ENCODE measurements at regions not wholly inside any gene's neighbourhood (a gene's known extent, or its start where the extent isn't known, plus 50 kb on each side); places are given as distances from the start of the nearest gene placed in this dataset.
"Not testable (repeated sequence)": the region's sequence is repeated elsewhere in the genome, so short reads cannot be mapped to it uniquely, and the experiment has no call there.

- no peak for DNase-seq
Measured at GRCh38 chr21:27525780-27526179, 558.9 kb upstream of the ADAMTS5 start.

DNA sequence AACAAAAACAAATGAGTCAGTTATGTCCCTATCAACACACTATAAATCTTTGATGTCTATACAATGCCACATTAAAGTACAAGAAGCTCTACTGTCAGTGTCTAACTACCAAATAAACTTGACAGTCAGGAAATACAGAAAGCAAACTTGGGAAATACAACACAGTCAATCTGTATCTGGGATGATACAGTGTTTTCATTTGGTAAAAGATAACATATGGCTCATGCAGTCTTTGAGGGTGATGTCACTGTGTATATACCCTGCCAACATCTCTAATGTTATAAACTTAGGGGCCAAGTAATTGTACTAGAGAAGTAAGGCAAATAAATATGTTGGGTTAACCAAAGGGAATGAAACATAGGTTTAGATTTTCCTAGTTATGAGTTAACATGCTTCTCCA, 552.5 kb upstream of the ADAMTS5 start:
- no peak for DNase-seq

GRCh38 chr21:27517177-27517576, 550.3 kb upstream of the ADAMTS5 start:
- not testable (repeated sequence) for DNase-seq

DNA sequence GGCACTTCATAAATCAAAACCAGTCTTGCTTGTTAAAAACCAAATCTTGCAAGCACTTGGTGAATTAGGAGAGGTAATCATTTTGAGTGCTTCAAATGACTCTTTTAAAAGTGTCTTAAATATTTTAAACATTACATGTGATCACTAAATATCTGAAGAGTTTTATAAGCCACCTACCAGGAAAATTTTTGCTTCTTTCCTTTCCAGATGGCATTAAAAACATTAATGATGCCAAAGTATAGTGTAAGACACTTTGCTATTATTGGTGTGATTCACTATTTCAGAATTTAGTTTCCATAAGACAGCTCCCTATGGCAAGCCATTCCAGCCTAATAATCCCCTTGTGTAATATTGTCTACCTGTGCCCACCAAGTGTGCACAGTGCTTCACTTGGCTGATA, 548.8 kb upstream of the ADAMTS5 start:
- no peak for DNase-seq

GRCh38 chr21:27513825-27514224, 546.9 kb upstream of the ADAMTS5 start:
- no peak for DNase-seq

DNA sequence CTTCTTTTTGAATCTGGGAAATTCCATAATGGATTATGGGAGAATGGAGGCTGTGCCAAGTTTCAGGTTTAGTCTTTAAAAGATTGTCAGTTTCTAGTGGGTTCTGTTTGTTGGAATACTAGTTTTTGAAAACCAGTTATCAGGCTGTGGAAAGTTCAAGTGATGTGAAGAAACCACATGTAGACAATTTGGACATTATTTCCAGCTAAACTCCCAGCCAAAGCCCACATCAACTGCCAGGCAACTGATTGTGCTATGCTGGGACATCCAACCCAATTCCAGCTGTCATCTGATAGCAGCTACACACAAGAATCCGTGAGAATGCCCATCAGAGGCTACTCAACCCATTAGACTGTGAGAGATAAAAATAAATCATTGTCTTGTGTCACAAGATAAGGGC, 546.1 kb upstream of the ADAMTS5 start:
- no peak for DNase-seq

- DNase-seq, result no peak
Measured at GRCh38 chr21:27511233-27511632, 544.3 kb upstream of the ADAMTS5 start.

DNA sequence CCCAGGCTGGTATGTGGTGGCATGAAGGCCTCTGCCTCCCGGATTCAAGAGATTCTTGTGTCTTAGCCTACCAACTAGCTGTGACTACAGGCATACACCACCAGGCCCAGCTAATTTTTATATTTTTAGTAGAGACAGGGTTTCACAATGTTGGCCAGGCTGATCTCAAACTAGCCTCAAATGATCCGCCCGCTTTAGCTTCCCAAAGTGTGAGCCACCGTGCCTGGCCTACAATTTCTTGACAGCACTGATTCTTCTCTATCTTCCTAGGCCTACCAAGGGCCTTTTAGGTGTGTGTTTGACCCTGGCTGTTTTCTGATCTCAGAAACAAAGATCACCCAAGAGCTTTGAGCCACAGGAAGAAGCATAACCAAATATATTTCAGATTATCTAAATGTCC, 540.8 kb upstream of the ADAMTS5 start:
- DNase-seq, result no peak

GRCh38 chr21:27505516-27505915, 538.6 kb upstream of the ADAMTS5 start:
- DNase-seq, result no peak

GRCh38 chr21:27502801-27503200, 535.9 kb upstream of the ADAMTS5 start:
- no peak for DNase-seq

DNA sequence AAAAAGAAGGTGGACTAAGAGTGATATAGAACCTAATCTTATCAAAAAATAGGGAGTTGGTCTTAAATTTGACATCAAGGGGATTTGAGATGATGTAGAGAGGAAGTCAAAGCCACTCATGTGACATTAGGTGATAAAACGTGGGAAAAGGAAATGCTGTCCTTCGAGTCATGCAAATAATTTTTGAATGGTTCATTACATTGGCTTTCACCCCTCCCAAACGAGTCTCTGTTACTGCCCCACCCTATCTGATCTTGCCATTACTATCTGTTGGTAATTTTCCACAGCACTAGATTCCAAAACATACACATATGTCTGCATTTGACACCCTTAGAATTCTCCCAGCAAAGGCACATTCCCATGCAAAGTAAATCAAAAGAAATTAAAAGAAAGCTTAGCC, 531.1 kb upstream of the ADAMTS5 start:
- DNase-seq, result no peak

DNA sequence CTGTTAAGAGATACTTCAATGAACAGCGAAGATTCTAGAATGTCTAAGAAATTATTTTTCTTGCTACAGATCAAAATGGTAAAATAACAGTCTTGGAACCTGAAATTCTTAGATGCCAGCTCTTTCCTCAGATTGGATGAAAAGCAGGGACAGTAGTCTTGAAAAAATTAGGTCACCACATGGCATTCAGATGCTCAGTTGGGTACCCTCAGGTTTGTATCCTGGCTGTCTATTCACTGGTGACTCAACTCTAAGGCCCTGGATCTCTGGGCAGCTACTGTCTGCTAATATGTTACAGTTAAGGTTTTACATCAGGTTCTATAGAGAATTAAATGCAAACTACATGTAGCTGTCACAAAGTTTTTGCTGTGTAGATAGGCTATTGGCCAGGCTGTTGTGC, 528.9 kb upstream of the ADAMTS5 start:
- DNase-seq, result no peak

GRCh38 chr21:27493542-27493941, 526.7 kb upstream of the ADAMTS5 start:
- no peak for DNase-seq

GRCh38 chr21:27487676-27488075, 520.8 kb upstream of the ADAMTS5 start:
- DNase-seq, result no peak

GRCh38 chr21:27480841-27481261, 514.0 kb upstream of the ADAMTS5 start:
- no peak for DNase-seq

DNA sequence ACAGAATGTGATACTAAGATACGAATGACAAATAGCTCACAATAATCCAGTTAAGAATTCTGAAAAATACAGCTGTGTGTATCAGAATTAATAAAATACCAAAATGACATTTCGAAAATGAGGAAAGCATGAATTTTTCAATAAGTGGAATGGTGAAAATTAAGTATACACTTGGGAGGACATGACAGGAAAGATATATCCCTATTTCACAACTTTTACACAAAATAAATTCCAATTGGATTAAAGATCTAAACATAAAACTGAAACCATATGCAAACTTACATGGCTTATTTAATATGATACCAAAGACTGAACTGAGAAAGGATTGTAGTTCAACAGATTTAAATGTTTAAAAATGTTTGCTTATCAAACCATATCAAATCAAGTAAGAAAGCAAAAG, 510.4 kb upstream of the ADAMTS5 start:
- DNase-seq, result no peak

GRCh38 chr21:27476696-27477095, 509.8 kb upstream of the ADAMTS5 start:
- no peak for DNase-seq

DNA sequence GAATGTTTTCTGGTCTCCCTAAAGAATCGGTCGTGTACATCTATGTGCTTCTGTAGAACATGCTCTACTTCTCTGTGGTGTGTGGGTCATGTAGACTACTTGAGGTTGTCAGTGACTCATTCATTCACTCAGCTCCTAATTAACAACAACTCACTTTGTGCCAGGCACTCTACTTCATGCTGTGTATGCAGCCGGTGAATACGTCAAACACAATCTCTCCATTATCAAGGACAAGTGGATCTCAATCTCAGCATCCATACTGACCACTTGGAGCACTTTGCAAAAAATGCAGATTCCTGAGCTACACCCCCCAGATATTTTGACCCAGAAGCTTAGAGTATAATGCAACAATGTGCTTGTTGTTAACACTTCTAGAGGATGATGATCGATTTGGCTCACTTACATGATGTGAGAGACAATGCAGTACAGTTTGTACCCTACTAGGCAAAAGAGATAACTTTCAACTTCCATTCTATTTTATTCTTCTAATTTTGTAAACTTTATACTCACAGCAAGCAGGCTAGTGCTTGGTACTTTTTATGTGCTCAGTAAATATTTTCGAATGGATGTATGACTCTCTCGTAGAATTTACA, 508.6 kb upstream of the ADAMTS5 start:
- no peak for DNase-seq

DNA sequence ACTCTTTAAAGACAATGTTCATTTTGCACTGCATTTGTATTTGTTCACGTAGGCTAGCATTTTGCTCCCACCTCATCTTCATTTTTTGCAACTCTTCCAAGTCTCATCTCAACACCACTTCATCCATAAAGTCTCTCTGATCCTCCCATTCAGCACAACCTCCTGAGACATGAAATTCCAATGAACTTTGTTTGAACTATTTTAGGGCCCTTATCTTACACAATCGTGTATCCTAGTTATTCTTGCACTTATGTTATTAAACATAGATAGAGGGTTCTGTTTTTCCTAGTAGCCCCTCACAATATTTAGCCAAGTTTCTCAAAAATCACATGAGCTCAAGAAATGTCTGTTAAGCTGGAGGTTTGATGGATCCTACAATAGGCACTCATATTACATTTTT, 500.5 kb upstream of the ADAMTS5 start:
- no peak for DNase-seq

- no peak for DNase-seq
Measured at GRCh38 chr21:27466140-27466539, 499.3 kb upstream of the ADAMTS5 start.

- DNase-seq, result no peak
Measured at GRCh38 chr21:27464648-27465047, 497.8 kb upstream of the ADAMTS5 start.

- DNase-seq, result no peak
Measured at GRCh38 chr21:27462726-27463125, 495.8 kb upstream of the ADAMTS5 start.

- DNase-seq, result no peak
Measured at GRCh38 chr21:27454234-27454633, 487.3 kb upstream of the ADAMTS5 start.

- DNase-seq, result no peak
Measured at GRCh38 chr21:27451116-27451515, 484.2 kb upstream of the ADAMTS5 start.

GRCh38 chr21:27450216-27450615, 483.3 kb upstream of the ADAMTS5 start:
- DNase-seq, result no peak

DNA sequence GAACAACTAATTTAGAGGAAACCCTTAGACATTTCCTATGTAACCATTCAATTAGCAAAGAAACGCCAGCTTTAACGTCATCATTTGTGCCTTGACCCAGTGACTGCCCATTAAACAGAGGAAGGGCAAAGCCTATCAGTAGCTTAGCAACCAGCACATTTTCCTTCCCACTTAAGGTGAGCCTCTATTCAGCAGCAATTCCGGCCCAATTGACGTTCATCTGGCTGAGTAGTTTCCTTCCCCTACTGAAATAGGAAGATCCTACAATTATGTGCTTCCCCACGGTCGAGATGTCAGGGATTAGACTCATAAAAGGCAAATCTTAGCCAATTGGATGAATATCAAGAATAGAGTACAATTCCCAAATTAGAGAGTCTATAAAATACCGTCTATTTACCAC, 482.1 kb upstream of the ADAMTS5 start:
- no peak for DNase-seq

Data from CD4-positive, alpha-beta T cell treated with Interleukin-12 subunit alpha and Interleukin-12 subunit beta, for 1 hour (primary cell).